Skeletal muscle tissue (tissue), 3 donors: ENCODE measurements at regions not wholly inside any gene's neighbourhood (a gene's known extent, or its start where the extent isn't known, plus 50 kb on each side); places are given as distances from the start of the nearest gene placed in this dataset.

ENCODE experiments used
- H3K27ac ChIP-seq: one replicate; pipeline ENCODE4 v1.7.0; 2013; ENCODE audit warnings: mild to moderate bottlenecking, low read depth, low read length, inconsistent platforms
- H3K27me3 ChIP-seq, 3 donors: one replicate each; pipeline ENCODE4 v1.7.0; 2013; ENCODE audit warnings: low read length in 3 of 3; ENCODE audit not compliant: control insufficient read depth in 3 of 3, insufficient read depth in 3 of 3
- H3K36me3 ChIP-seq, 3 donors: one replicate each; pipeline ENCODE4 v1.7.0; 2013; ENCODE audit warnings: low read length in 3 of 3; ENCODE audit not compliant: control insufficient read depth in 3 of 3, insufficient read depth in 3 of 3
- H3K4me1 ChIP-seq, 3 donors: one replicate each; pipeline ENCODE4 v1.7.0; 2013; ENCODE audit warnings: low read length in 3 of 3, mild to moderate bottlenecking in 3 of 3; ENCODE audit not compliant: control insufficient read depth in 3 of 3, insufficient read depth in 3 of 3
- H3K4me3 ChIP-seq, 3 donors: one replicate each; pipeline ENCODE4 v1.7.0; 2013; ENCODE audit warnings: low read length in 3 of 3
- H3K9ac ChIP-seq, 3 donors: one replicate each; pipeline ENCODE4 v1.7.0; 2013; ENCODE audit warnings: low read length in 3 of 3, mild to moderate bottlenecking in 3 of 3, moderate library complexity in 2 of 3, low read depth in 1 of 3
- H3K9me3 ChIP-seq, 3 donors: one replicate each; pipeline ENCODE4 v1.7.0; 2013; ENCODE audit warnings: low read length in 3 of 3; ENCODE audit not compliant: control insufficient read depth in 3 of 3
- donor health status: Osteomylitis.

- Histone ChIP-seq H3K4me1 (no peaks in the 10 kb centered on the region), H3K27me3 (no peaks in the 10 kb centered on the region), H3K36me3 (no peaks in the 10 kb centered on the region), H3K4me3 (no peak overlapping the region), H3K9ac (no peak overlapping the region), H3K27ac (no peak overlapping the region), H3K9me3 (no peaks in the 10 kb centered on the region)
Observed at GRCh38 chr9:106314476-106314875, 548.5 kb upstream of the ZNF462 start.

GRCh38 chr9:106321394-106322180, 541.4 kb upstream of the ZNF462 start:
- no peaks in the 10 kb centered on the region for H3K36me3 ChIP-seq
- no peaks in the 10 kb centered on the region for H3K4me1 ChIP-seq
- H3K9ac ChIP-seq: no peak overlapping the region
- H3K9me3 ChIP-seq: no peaks in the 10 kb centered on the region
- H3K4me3 ChIP-seq: no peak overlapping the region
- no peaks in the 10 kb centered on the region for H3K27me3 ChIP-seq
- H3K27ac ChIP-seq: no peak overlapping the region

GRCh38 chr9:106322706-106323245, 540.2 kb upstream of the ZNF462 start:
- no peaks in the 10 kb centered on the region for H3K9me3 ChIP-seq
- no peak overlapping the region for H3K27ac ChIP-seq
- no peaks in the 10 kb centered on the region for H3K4me1 ChIP-seq
- no peak overlapping the region for H3K4me3 ChIP-seq
- H3K9ac ChIP-seq: no peak overlapping the region
- H3K36me3 ChIP-seq: no peaks in the 10 kb centered on the region
- no peaks in the 10 kb centered on the region for H3K27me3 ChIP-seq

GRCh38 chr9:106324053-106324585, 538.8 kb upstream of the ZNF462 start:
- Histone ChIP-seq H3K9me3 (no peaks in the 10 kb centered on the region), H3K36me3 (no peaks in the 10 kb centered on the region), H3K27ac (no peak overlapping the region), H3K27me3 (no peaks in the 10 kb centered on the region), H3K4me3 (no peak overlapping the region), H3K4me1 (no peaks in the 10 kb centered on the region), H3K9ac (no peak overlapping the region)

GRCh38 chr9:106324591-106325280, 538.2 kb upstream of the ZNF462 start:
- H3K36me3 ChIP-seq: no peaks in the 10 kb centered on the region
- no peaks in the 10 kb centered on the region for H3K9me3 ChIP-seq
- no peak overlapping the region for H3K9ac ChIP-seq
- H3K27me3 ChIP-seq: no peaks in the 10 kb centered on the region
- H3K4me1 ChIP-seq: no peaks in the 10 kb centered on the region
- H3K27ac ChIP-seq: no peak overlapping the region
- no peak overlapping the region for H3K4me3 ChIP-seq

GRCh38 chr9:106326493-106326892, 536.5 kb upstream of the ZNF462 start:
- Histone ChIP-seq H3K27ac (no peak overlapping the region), H3K36me3 (no peaks in the 10 kb centered on the region), H3K4me3 (no peak overlapping the region), H3K9ac (no peak overlapping the region), H3K9me3 (no peaks in the 10 kb centered on the region), H3K4me1 (no peaks in the 10 kb centered on the region), H3K27me3 (no peaks in the 10 kb centered on the region)

- no peak overlapping the region for H3K4me3 ChIP-seq
- H3K27me3 ChIP-seq: no peaks in the 10 kb centered on the region
- H3K9me3 ChIP-seq: no peaks in the 10 kb centered on the region
- H3K27ac ChIP-seq: no peak overlapping the region
- no peak overlapping the region for H3K9ac ChIP-seq
- no peaks in the 10 kb centered on the region for H3K4me1 ChIP-seq
- H3K36me3 ChIP-seq: no peaks in the 10 kb centered on the region
Observed at GRCh38 chr9:106333481-106333880, 529.5 kb upstream of the ZNF462 start.

GRCh38 chr9:106334081-106334480, 528.9 kb upstream of the ZNF462 start:
- no peak overlapping the region for H3K9ac ChIP-seq
- H3K4me3 ChIP-seq: no peak overlapping the region
- no peak overlapping the region for H3K27ac ChIP-seq
- no peaks in the 10 kb centered on the region for H3K36me3 ChIP-seq
- H3K27me3 ChIP-seq: no peaks in the 10 kb centered on the region
- no peaks in the 10 kb centered on the region for H3K4me1 ChIP-seq
- H3K9me3 ChIP-seq: no peaks in the 10 kb centered on the region

- no peak overlapping the region for H3K9ac ChIP-seq
- H3K27me3 ChIP-seq: no peaks in the 10 kb centered on the region
- no peaks in the 10 kb centered on the region for H3K36me3 ChIP-seq
- no peaks in the 10 kb centered on the region for H3K4me1 ChIP-seq
- H3K9me3 ChIP-seq: no peaks in the 10 kb centered on the region
- no peak overlapping the region for H3K4me3 ChIP-seq
- no peak overlapping the region for H3K27ac ChIP-seq
Observed at GRCh38 chr9:106339882-106340281, 523.1 kb upstream of the ZNF462 start.

GRCh38 chr9:106350777-106351176, 512.2 kb upstream of the ZNF462 start:
- Histone ChIP-seq H3K36me3 (no peaks in the 10 kb centered on the region), H3K27ac (no peak overlapping the region), H3K4me3 (no peak overlapping the region), H3K4me1 (no peaks in the 10 kb centered on the region), H3K9me3 (no peaks in the 10 kb centered on the region), H3K27me3 (no peaks in the 10 kb centered on the region), H3K9ac (no peak overlapping the region)
